ENCODE measurements at regions not wholly inside any gene's neighbourhood (a gene's known extent, or its start where the extent isn't known, plus 50 kb on each side); places are given as distances from the start of the nearest gene placed in this dataset.

- TF ChIP-seq, protein P1, sequence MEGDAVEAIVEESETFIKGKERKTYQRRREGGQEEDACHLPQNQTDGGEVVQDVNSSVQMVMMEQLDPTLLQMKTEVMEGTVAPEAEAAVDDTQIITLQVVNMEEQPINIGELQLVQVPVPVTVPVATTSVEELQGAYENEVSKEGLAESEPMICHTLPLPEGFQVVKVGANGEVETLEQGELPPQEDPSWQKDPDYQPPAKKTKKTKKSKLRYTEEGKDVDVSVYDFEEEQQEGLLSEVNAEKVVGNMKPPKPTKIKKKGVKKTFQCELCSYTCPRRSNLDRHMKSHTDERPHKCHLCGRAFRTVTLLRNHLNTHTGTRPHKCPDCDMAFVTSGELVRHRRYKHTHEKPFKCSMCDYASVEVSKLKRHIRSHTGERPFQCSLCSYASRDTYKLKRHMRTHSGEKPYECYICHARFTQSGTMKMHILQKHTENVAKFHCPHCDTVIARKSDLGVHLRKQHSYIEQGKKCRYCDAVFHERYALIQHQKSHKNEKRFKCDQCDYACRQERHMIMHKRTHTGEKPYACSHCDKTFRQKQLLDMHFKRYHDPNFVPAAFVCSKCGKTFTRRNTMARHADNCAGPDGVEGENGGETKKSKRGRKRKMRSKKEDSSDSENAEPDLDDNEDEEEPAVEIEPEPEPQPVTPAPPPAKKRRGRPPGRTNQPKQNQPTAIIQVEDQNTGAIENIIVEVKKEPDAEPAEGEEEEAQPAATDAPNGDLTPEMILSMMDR (conservative IDR thresholded peaks at IDR 0.05; ENCODE audit: low read depth, low read length): no peak
- no peak for TF ChIP-seq EZH2 (IDR thresholded peaks at IDR 0.05; ENCODE audit: low read length, unreplicated experiment)
These were observed 52.2 kb upstream of the ABCA12 start for GRCh38 chr2:215190588-215190987.

All from PC-3 (cell line).